SIG-M5 treated with dmso at 0.1 percent for 504 hours (cell line): ENCODE measurements at regions not wholly inside any gene's neighbourhood (a gene's known extent, or its start where the extent isn't known, plus 50 kb on each side); places are given as distances from the start of the nearest gene placed in this dataset.
A peak's percentile ranks its signal among the peaks of the same experiment; 100 is the strongest.

Experiments
- DNase-seq: peaks from one replicate; lab custom pipeline; 2025; ENCODE audit not compliant: unreplicated experiment; lab: John Stamatoyannopoulos, UW

DNA sequence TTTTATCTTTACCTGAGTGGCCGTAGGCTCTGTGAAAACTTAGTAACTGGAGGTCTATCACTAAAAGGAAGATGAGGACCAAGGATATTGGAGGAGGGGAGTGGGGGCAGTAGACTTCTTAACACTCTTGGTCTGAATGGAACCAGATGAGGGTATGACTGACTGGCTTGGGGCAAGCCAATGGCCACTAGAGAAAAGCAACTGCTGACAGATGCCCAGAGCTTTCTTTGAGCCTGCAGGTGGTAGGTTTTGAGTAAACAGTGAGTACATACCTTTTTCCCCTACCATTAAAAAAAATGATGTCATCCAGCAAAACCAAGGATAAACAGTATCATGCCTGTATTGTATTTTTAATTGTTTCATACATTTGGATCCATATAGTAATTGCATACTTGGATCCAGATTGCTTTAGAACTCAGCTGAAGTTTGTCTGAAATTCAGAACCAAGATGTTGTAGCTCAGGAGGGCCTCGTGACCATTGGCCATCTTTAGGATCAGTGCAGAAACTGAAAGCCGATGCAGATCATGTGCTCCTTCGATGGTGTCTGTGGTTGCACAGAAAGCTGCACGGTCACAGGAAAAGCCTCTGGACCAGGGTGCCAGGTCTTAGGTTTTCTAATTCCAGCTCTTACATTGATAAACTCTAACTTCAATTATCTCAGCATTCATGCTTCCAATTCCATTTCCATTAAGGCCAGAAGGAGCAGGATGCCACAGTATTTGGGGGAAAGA, 131.0 kb downstream of the PDGFRA start:
- DNase-seq, result no peak

DNA sequence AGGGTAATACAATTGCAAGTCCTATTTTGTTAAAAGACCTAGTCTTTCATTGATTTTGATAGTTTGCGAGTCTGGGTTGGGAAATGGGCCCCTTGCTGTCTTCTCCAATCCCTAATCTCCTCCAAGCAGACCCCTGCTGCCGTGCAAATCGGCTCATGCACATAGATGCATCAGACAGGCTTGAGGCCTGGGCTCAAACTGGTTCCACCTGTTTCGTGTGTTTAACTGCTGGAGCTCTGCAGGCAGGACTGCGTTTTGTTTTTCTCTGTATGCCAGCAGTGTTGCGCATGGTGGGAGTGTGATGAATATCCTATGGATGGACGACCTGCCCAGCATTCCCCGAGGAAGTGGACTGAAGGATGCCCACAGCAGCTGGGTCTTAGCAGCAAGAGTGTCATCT, 133.9 kb downstream of the PDGFRA start:
- DNase-seq, result no peak

DNA sequence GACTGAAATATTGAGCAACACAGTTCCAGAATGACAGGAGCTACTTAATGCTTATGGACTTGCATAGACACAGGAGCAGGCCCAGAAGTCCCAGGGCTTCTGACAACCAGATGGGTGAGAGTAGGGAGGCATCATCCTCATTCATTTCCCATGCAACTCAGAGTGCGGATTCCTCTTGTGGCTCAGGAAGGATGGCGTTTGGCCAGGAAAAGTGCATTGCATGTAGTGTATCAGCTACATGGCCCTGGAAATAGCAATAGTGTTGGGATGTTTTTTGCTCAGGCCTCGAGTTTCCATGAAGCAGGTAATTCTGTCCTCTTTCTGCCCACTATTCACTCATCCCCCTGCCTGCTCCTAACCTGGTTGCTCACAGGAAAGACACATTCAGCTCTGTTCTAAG, 136.6 kb downstream of the PDGFRA start:
- DNase-seq, result no peak

DNA sequence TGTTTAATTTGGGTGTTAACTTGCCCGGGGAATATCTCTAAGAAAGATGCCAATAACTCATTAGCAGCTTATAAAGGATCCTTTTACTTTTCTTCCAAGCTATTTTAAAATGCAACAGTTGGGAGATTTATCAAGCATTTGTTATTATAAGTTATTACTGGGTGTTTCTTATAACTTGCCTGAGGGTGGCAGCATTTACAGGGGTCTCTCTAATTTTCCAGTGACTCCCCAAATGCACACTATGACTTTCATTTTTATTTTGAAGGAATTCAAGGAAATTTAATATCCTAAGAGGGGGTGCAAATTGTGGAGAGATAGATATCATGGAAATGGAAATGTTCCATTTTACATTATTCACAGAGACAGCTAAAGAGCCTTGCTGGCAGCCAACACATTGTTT, 138.0 kb downstream of the PDGFRA start:
- no peak for DNase-seq

DNA sequence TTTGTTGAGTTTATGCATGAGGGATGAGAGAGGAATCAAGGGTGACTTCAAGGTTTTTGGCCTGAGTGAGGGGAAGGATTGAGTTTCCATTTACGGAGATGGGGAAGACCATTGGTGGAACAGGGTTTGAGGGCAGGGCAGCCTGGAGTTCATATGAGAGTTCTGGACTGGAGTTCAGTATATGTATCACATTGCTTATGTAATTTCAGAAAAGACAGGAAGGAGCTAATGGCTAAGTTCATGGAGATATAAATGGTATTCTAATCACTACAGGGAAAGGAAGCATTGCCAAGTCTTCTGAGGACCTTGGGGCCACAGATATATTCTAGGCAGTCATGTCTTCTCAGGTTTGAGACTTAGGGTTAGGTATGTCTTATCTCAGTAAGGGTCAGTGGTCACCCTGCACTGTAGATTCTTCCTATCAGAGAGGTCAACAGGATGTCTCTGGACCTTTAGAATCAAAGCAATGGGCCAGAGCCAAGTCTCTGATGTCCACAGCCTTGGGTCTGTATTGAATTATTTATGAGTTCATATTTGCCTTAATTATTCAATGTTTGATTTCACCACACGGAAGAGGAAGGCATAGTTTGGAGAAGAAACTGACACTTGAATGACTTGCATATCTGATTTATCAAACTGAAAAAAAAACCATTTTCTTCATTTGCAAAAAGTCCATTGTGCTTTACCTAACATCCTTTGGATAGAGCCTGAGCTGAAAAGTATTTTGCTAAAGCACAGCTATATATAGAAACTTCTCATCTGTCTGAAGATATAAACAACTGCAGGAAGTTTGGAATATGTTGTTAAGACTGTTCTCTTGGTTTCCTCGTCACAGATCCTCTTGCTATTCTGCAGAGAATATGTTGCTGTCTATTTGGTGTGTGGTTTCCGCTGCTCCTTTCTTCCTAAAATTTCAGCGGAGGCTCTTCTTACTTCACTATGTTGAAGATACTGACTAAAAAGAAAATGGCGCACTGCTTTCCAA, 139.5 kb downstream of the PDGFRA start:
- DNase-seq, result no peak

DNA sequence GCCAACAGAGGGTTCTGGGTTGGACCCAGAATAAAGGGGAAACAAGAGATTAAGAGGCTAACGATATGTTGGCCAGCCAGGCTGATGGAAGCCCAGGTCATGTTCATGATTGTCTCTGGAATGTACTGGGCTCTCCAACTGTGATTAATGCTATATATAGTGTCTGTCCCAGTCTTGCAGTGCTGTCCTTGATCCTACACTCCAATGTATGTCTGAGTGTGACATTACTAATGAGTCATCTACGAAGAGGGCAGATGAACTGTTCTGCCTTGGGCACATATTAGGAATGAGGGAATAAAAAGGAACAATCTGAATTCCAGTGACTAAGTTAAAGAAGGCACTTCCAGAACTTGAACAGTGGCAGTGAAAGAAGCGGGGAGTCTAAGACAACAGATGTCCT, 142.1 kb downstream of the PDGFRA start:
- no peak for DNase-seq

DNA sequence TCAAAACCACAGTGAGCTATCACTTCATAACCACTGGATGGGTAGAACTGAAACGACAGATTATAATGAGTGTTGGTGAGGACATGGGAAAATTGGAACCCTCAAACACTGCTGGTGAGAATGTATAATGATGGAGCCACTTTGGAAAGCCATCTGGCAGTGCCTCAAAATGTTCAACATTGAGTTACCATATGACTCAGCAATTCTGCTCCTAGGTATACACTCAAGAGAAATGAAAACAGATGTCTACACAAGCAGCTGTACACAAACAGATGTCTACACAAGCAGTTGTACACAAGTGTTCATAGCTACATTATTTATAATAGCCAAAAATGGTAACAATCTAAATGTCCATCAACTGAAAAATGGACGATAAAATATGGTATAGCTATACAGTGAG, 143.9 kb downstream of the PDGFRA start:
- no peak for DNase-seq

DNA sequence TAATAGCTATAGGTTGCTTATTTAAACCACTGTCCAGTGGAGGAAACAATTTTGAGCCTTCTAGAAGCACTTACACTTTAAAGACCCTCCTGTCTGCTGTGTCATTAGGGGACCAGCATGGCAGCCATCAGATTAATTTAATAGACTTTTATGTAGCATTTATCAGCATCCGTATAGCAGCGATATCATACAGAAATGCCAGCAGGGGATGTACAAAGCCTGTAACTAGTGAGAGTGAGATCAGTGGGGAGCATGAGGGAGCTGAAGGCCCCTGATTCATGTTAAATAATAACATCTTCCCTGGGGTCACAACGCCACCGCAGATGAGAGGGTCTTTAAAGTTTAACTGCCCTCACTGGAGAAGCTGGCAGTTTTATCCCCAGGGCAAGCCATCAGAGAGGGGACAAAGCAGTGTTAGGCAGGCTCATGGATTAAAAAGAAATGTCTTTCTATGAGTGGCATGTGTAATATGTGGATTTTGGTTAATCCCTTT, 144.7 kb downstream of the PDGFRA start:
- DNase-seq, result no peak

DNA sequence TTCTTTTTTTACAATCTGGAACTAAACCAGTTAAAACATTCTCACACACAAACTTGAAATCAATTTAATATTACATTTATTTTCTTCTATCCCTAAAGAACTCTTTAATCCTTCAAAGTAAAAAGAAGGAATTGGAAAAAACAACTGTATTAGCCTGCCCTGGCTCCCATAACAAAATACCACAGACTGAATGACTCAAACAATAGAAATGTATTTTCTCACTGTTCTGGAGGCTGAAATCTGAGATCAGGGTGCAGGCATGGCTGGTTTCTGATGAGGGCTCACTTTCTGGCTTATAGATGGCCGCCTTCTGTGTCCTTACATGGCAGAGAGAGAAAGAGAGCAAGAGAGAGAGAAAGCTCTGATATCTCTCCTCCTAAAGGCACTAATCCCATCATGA, 149.4 kb downstream of the PDGFRA start:
- DNase-seq, result no peak

DNA sequence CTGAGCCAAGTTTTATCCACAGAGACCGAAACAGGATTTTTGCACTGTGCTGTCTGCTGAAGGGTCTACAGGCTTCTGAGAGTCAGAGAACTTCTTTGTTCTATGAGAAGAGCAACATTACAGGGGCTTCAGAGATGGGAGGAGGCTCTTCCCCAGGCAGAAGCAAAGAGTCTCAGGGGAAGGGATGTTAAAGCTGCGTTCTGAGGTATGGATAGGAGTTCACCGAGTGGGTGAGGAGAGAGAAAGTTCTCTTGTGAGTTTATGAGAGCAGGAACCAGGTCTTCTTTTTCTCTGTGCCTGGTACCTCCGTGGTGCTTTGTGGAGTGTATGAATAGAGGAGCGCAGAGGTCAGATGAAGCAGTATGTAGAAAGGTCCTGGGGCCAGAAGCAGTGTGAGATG, 155.1 kb downstream of the PDGFRA start:
- no peak for DNase-seq

DNA sequence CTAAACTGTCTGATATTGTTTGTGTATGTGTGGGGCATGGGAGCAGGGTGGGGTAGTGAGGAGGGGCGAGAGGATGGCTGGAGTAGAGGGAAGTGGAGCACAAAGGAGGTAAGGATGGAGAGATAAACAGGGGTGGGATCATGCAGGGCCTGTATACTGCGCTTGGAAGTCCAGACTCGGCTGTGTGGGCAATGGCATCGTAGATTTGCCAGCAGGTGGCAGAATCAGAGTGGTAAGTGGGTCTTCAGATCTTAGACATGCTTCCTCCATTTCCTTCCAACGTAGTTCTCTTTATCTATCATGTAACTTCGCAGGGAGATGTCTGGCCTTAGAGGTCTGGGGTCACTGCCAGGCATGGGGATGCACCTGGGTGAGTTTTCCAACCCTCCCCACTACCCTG, 155.5 kb downstream of the PDGFRA start:
- DNase-seq, result peak; percentile 7

DNA sequence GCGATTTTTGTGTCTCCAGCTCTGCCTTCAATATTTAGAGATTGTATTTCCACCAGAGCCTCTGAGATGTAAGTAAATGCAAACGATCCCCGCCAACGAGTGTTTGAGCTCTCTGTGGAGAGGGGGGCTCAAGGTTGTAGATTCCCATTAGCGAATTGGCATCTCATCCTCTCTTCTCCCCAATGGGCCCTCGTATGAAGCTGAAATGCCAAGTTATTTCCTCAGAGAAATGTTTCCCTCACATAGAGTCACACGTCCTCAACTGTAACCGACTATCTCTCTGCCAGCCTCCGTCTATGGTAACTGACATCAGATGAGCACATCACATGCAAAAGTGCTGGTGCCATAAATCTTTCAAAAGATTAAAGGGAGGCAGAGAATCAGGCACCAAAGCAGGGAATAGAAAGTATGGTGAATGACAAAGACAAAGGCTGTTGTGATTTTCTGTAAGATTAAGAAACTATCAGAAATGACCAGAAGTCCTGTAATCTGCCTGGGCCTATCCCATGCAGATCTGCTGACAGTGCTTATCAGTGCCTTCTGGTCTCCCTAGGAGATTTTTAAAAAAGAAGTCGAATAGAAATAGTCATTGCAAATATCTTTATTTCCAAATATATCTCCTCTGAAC, 157.1 kb downstream of the PDGFRA start:
- DNase-seq, result no peak

DNA sequence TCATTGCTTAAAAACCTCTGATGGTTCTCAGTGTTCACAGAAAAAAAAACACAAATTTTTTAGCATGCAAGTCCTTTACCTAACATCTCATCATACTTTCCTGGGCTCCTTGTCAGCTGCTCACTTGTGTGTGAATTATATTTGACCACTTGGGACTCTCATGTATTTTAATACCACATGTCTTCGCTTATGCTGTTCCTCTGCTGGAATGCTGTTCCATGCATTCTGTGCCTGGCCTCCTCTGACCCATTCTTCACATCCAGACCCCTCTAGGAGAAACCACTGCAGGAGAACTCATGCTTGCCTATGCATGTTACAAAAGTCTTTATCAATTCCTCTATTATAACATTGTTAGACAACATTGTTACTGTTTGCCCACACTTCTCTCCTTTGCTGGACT, 157.6 kb downstream of the PDGFRA start:
- DNase-seq, result no peak

DNA sequence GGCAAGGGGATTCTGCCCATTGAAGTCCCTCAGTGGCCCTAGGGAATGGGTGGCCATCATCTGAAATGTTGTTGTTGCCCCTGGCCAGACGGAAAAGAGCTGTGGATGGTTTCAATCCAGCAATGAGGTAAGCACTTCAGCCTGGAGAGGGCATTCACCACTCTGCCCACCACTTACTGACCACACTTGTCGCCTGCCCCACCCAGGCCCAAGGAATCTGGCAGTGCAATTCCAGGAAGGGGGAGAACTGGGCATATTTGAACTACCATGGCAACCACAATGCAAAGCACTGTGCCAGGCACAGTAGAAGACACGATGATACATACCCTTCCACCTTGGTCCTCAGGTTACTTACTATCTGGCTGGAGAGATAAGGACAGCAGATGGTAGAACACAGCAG, 161.6 kb downstream of the PDGFRA start:
- DNase-seq, result no peak

DNA sequence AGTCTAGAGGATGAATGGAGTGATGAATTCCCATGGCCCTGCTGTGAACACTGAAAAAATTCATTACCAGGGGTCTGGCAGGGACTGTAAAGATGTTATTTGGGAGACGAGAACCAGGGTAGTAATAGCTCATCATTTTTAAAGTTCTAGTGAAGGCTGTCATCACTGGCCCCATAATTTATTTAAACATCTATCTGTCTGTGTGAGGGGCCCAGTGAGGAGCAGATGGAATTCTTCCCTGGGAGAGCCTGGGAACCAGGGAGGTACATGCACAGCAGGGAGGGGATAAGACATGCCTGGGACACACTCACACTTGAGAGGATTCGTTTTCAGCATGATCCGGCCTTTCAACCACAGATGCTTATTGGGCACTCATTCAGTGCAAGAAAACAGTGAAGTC, 162.0 kb downstream of the PDGFRA start:
- DNase-seq, result no peak

DNA sequence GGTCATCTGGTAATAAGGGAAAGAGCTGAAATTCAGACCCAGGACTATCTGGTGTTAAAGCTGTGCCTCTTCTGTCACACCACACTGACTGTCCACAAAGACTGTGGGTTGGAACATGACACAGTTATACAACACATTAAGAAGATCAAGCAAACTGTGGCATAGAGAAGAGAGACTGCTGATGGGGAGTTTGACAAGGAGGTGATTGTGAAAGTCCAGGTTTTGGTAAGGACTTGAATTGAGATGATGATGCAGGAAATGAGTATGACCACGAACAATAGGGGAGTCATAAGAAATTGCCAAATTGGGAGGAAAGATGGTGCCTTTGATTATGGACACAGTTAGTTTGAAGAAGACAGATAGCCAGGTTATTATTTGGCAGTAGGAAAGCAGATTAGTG, 163.4 kb downstream of the PDGFRA start:
- no peak for DNase-seq

DNA sequence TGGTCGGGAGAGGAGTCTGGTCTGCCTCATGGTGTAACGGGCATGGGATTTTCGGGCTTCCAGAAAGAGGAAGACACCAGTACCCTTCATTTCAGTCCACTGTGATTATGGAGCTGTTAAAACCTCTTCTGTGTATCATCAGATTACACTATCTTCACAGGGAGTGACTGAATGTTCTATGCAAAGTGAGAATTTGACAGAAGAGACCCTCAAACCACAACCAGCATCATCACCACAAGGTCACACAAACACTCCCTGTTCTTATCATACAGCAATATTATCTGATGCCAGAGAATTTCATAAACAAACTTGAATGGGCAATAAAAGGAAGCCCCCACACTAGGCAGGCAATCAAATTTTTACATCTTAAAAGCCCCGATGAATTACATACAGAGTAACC, 164.2 kb downstream of the PDGFRA start:
- no peak for DNase-seq

DNA sequence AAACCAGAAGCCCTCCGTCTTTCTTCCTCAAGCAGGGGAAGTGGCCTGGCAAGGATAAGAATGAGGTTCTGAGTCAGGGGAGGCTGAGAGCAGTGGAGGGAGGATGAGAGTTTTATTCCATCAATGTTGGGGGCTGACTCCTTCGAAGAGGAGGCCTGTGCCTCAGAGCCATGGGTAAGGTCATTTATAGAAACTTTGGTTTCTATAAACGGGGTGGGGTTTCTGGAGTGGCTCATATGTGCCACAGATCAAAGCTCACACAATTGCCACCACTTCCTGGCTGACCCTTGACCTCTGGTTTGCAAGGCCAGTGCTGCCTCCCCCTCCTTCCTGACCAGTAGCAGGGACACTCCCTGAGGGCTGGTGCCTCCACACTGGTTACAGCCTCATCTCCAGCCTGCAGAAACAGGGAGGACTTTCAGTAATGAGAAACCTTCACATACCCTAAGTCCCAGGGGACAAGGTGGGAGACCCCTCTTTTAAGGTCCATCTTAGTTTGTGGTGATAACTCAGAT, 166.0 kb downstream of the PDGFRA start:
- DNase-seq, result no peak

DNA sequence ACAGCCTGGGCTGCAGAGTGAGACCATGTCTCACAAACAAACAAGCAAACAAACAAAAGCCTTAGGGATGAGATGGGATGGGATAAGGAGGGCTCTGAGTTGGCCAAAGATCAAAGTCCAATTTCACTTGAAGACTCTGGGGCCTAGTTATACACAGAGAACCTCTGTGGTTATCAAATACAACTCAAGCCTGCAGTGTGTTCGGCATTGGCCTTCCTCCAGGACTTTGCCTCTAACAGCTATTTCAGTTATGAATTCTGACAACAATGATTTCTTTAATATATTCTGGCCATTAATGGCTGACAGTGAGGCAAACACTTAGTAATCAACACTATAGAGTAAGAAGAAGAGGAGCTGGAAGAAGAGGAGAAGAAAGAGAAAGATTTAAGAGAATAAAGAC, 171.1 kb downstream of the PDGFRA start:
- no peak for DNase-seq

DNA sequence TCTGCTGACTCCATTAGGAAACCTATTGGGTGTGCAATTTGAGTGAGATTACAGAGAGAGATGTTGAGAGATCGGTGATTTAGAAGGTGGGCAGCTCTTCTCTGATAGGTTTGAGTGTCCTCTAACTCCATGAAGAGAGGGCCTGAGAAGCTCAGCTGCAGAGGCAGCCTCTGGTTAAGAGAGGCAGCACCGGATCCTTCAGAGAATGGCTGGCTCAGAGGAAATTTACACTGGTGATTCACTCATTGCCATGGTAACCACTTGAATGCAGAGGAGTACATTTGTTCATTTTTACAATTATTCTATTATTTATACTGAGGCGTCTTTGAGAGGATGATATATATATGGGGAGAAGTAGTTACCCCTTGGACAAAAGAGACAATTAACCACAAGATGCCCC, 171.7 kb downstream of the PDGFRA start:
- no peak for DNase-seq

DNA sequence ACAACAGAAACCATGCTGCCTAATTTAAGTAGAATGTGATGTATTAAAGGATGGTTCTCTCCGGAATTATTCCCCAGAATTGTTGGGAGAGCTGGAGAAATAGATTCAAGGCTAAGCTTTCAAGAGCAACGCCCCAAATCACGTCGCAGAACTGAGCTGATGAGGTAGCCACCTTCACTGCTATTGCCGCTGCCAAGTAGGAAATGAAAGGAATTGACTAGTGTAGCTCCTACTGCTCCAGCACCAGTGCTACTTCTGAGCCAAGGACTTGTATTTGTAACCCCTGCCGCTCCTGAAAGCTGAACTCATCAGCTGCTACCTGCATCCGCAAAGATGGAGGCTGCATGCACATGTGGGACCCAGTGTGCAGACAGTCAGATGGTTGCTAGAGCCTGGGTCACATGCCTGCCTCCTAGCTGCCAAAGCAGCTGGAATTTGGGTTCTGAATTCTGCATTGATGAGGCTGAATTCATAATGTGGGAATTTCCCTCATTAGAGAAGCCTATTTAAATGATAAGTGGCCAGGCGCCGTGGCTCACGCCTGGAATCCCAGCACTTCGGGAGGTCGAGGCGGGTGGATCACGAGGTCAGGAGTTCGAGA, 173.9 kb downstream of the PDGFRA start:
- no peak for DNase-seq
